Ovary (tissue), 7 donors: ENCODE measurements at regions not wholly inside any gene's neighbourhood (a gene's known extent, or its start where the extent isn't known, plus 50 kb on each side); places are given as distances from the start of the nearest gene placed in this dataset.

Source experiments
- DNase-seq, 5 donors: peaks; one replicate each; pipeline ENCODE4 v3.0.0-alpha.2; 2019 to 2020
- H3K27ac ChIP-seq, 2 donors: fragments of 200-600 bp; one replicate each; pipeline versions ENCODE4 v1.5.1 to v1.8.0; 2019 to 2022
- H3K27me3 ChIP-seq: fragments of 200-600 bp; one replicate; pipeline ENCODE4 v1.8.0; 2022
- H3K36me3 ChIP-seq: fragments of 200-600 bp; sonication (generic); one replicate; pipeline ENCODE4 v1.5.1; 2019
- H3K4me1 ChIP-seq: one replicate; pipeline ENCODE4 v1.8.1; 2013; ENCODE audit warnings: mild to moderate bottlenecking, moderate library complexity; ENCODE audit not compliant: insufficient read depth
- H3K4me3 ChIP-seq: fragments of 200-600 bp; sonication (generic); one replicate; pipeline ENCODE4 v1.5.1; 2017
- H3K9me3 ChIP-seq, 2 donors: fragments of 200-600 bp in 1 of 2; sonication (generic) in 1 of 2; one replicate each; pipeline versions ENCODE4 v1.5.1 to v1.8.1; 2013 to 2019; ENCODE audit warnings: mild to moderate bottlenecking in 1 of 2, moderate library complexity in 1 of 2
- CTCF ChIP-seq, 3 donors: fragments of 450-650 bp in 2 of 3; fragments of 200-600 bp in 1 of 3; IDR thresholded peaks; one replicate each; pipeline versions ENCODE4 v1.5.1 to v1.8.0; 2016 to 2022; ENCODE audit warnings: antibody characterized with exemption in 3 of 3, mild to moderate bottlenecking in 1 of 3
- EP300 ChIP-seq: sonication (generic); formaldehyde crosslinking; IDR thresholded peaks from one replicate; pipeline ENCODE4 v1.6.1; 2017; ENCODE audit warnings: antibody characterized with exemption
- POLR2A ChIP-seq: fragments of 450-650 bp; IDR thresholded peaks from one replicate; pipeline ENCODE4 v1.6.1; 2017; ENCODE audit warnings: antibody characterized with exemption, mild to moderate bottlenecking, moderate library complexity
- WGBS, 3 donors: extraction: QIAGEN DNeasy Blood & Tissue Kit in 1 of 3; methylation state at CpG; one replicate each; pipeline versions ENCODE4 v1.1.5 to v1.1.7; 2013 to 2017; 5-methylcytosine and 5-hydroxymethylcytosine counted together
- intact Hi-C, 4 donors: fragments of 100-400 bp; cut with DNase I; formaldehyde crosslinking; loops; one replicate each; pipeline versions ENCODE4 v1.11.0 to v1.15.1; 2022 to 2023
- donor health status: DM: no; HTN: no; CAD: no; lungs with moderate emphysema.
- donor health status: DM: no; HTN: no; CAD: no.
- donor health status: Bipolar disorder and iron deficiency.
- donor health status: DM: no; HTN: no; CAD: no.
- donor health status: DM: yes; HTN: yes; CAD: no.

GRCh38 chr6:97405818-97406409, 122.9 kb upstream of the MMS22L start:
- intact Hi-C loops, result no loop called here
- TF ChIP-seq CTCF (IDR thresholded peaks at IDR 0.05) (no peak), EP300 (no peak), POLR2A (no peak)
- H3K9me3 ChIP-seq, result no peaks in the 10 kb centered on the region
- no peaks in the 10 kb centered on the region for H3K4me1 ChIP-seq
- 53 to 56% (median 55%) methylated on average over 3 of the region's 3 CpGs for WGBS, 3 donors
- H3K27ac ChIP-seq, result no peak overlapping the region
- H3K27me3 ChIP-seq, result no peaks in the 10 kb centered on the region
- DNase-seq, result no peak
- no peaks in the 10 kb centered on the region for H3K36me3 ChIP-seq
- no peak overlapping the region for H3K4me3 ChIP-seq

GRCh38 chr6:97406633-97407032, 123.6 kb upstream of the MMS22L start:
- intact Hi-C loops, result no loop called here
- Histone ChIP-seq H3K9me3 (no peaks in the 10 kb centered on the region), H3K27ac (no peak overlapping the region), H3K4me1 (no peaks in the 10 kb centered on the region), H3K36me3 (no peaks in the 10 kb centered on the region), H3K27me3 (no peaks in the 10 kb centered on the region), H3K4me3 (no peak overlapping the region)
- TF ChIP-seq POLR2A, result no peak
- no peak for TF ChIP-seq CTCF (IDR thresholded peaks at IDR 0.05)
- TF ChIP-seq EP300, result no peak
- 74 to 84% (median 80%) methylated on average over 1 of the region's 1 CpG for WGBS, 3 donors
- DNase-seq, result no peak

- Histone ChIP-seq H3K36me3 (no peaks in the 10 kb centered on the region), H3K4me3 (no peak overlapping the region), H3K27ac (no peak overlapping the region), H3K4me1 (no peaks in the 10 kb centered on the region), H3K27me3 (no peaks in the 10 kb centered on the region), H3K9me3 (no peaks in the 10 kb centered on the region)
- no peak for TF ChIP-seq CTCF (IDR thresholded peaks at IDR 0.05)
- no peak for TF ChIP-seq EP300
- no peak for TF ChIP-seq POLR2A
- no peak for DNase-seq
- intact Hi-C loops, result no loop called here
- WGBS, 3 donors, result 32 to 35% (median 33%) methylated on average over 2 of the region's 2 CpGs
These were observed 128.6 kb upstream of the MMS22L start for GRCh38 chr6:97411610-97412009.

- H3K36me3 ChIP-seq, result no peaks in the 10 kb centered on the region
- TF ChIP-seq POLR2A, result no peak
- no peak for TF ChIP-seq CTCF (IDR thresholded peaks at IDR 0.05)
- TF ChIP-seq EP300, result no peak
- H3K9me3 ChIP-seq, result no peaks in the 10 kb centered on the region
- no peaks in the 10 kb centered on the region for H3K4me1 ChIP-seq
- no peak overlapping the region for H3K4me3 ChIP-seq
- no peak for DNase-seq
- WGBS, 3 donors, result 53 to 70% (median 53%) methylated on average over 1 of the region's 1 CpG
- intact Hi-C loops, result no loop called here
- H3K27ac ChIP-seq, result no peak overlapping the region
- no peaks in the 10 kb centered on the region for H3K27me3 ChIP-seq
These were observed 129.5 kb upstream of the MMS22L start for GRCh38 chr6:97412511-97412910.
